Upper lobe of right lung (tissue), 1 donor: ENCODE measurements at regions not wholly inside any gene's neighbourhood (a gene's known extent, or its start where the extent isn't known, plus 50 kb on each side); places are given as distances from the start of the nearest gene placed in this dataset.

Experiments used
- ATAC-seq: fragments of 200-7000 bp; cut with Tn5 transposase; one replicate; pipeline ENCODE4 v1.9.1; 2020; ENCODE audit warnings: mild to moderate bottlenecking, moderate library complexity
- DNase-seq: peaks from one replicate; pipeline ENCODE4 v3.0.0-alpha.2; 2020
- H3K27ac ChIP-seq: fragments of 200-600 bp; one replicate; pipeline ENCODE4 v1.8.0; 2022
- H3K27me3 ChIP-seq: fragments of 200-600 bp; one replicate; pipeline ENCODE4 v1.8.0; 2022; ENCODE audit warnings: mild to moderate bottlenecking
- H3K36me3 ChIP-seq: fragments of 200-600 bp; one replicate; pipeline ENCODE4 v1.8.0; 2022
- H3K4me1 ChIP-seq: fragments of 200-600 bp; one replicate; pipeline ENCODE4 v1.8.0; 2022
- H3K4me3 ChIP-seq: fragments of 200-600 bp; one replicate; pipeline ENCODE4 v1.8.0; 2022; ENCODE audit warnings: mild to moderate bottlenecking
- H3K9me3 ChIP-seq: fragments of 200-600 bp; one replicate; pipeline ENCODE4 v1.8.0; 2022
- intact Hi-C: fragments of 100-400 bp; cut with DNase I; formaldehyde crosslinking; loops from one replicate; pipeline ENCODE4 v1.11.0; 2022
- TF ChIP-seq, protein P1 (sequence below): fragments of 200-600 bp; IDR thresholded peaks from one replicate; pipeline ENCODE4 v1.8.0; 2022; ENCODE audit warnings: antibody characterized with exemption
- donor health status: DM: no; HTN: yes; CAD: no; lungs with severe emphysema.

DNA sequence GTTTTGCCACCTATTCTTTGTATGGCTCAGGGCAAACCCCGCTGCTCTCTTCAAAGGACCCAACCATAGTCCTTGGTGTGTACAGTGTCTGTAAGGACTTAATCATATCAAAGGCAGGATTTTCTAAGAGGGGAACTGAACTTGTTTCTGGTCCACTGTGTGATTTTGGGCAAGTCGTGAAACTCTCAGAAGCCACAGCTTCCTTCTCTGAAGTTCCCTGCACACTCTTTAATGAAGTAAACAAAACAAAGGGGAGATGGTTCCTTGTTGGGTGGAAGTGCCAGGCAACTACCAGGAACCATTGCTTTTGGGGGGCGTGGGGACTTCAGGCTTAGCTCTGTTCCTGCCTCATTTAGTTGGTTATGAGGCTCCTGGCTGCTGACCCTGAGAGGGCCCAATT, 152.4 kb downstream of the VRK1 start:
- no peak overlapping the region for H3K27ac ChIP-seq
- H3K27me3 ChIP-seq = no peaks in the 10 kb centered on the region
- H3K4me3 ChIP-seq = no peak overlapping the region
- H3K36me3 ChIP-seq = no peaks in the 10 kb centered on the region
- H3K9me3 ChIP-seq = no peaks in the 10 kb centered on the region
- ATAC-seq (peak; percentile 52), DNase-seq (no peak)
- TF ChIP-seq, protein P1, sequence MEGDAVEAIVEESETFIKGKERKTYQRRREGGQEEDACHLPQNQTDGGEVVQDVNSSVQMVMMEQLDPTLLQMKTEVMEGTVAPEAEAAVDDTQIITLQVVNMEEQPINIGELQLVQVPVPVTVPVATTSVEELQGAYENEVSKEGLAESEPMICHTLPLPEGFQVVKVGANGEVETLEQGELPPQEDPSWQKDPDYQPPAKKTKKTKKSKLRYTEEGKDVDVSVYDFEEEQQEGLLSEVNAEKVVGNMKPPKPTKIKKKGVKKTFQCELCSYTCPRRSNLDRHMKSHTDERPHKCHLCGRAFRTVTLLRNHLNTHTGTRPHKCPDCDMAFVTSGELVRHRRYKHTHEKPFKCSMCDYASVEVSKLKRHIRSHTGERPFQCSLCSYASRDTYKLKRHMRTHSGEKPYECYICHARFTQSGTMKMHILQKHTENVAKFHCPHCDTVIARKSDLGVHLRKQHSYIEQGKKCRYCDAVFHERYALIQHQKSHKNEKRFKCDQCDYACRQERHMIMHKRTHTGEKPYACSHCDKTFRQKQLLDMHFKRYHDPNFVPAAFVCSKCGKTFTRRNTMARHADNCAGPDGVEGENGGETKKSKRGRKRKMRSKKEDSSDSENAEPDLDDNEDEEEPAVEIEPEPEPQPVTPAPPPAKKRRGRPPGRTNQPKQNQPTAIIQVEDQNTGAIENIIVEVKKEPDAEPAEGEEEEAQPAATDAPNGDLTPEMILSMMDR = no peak
- no peaks in the 10 kb centered on the region for H3K4me1 ChIP-seq
- intact Hi-C loops = no loop called here

DNA sequence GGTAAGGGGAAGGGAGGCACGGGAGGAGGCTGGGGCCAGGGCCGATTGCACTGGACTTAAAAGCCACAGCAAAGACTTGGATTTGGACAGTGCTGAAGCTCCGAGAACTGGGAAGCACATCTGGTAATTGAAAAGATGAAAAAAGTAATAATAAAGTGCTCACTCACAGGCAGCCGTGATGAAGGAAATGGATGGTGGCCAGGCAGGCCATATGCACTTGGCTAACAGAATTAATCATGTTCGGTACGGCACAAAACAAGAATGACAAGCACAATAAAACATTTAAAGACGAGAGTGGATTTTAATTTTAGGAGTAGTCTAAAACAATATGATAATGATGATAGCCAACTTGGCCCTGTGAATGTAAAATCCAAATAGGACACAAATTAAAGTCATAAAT, 154.3 kb downstream of the VRK1 start:
- ATAC-seq = no peak
- no peaks in the 10 kb centered on the region for H3K9me3 ChIP-seq
- TF ChIP-seq, protein P1 = no peak
- DNase-seq = no peak
- intact Hi-C loops = no loop called here
- H3K4me3 ChIP-seq = no peak overlapping the region
- H3K27ac ChIP-seq = no peak overlapping the region
- no peaks in the 10 kb centered on the region for H3K36me3 ChIP-seq
- no peaks in the 10 kb centered on the region for H3K27me3 ChIP-seq
- H3K4me1 ChIP-seq = no peaks in the 10 kb centered on the region

DNA sequence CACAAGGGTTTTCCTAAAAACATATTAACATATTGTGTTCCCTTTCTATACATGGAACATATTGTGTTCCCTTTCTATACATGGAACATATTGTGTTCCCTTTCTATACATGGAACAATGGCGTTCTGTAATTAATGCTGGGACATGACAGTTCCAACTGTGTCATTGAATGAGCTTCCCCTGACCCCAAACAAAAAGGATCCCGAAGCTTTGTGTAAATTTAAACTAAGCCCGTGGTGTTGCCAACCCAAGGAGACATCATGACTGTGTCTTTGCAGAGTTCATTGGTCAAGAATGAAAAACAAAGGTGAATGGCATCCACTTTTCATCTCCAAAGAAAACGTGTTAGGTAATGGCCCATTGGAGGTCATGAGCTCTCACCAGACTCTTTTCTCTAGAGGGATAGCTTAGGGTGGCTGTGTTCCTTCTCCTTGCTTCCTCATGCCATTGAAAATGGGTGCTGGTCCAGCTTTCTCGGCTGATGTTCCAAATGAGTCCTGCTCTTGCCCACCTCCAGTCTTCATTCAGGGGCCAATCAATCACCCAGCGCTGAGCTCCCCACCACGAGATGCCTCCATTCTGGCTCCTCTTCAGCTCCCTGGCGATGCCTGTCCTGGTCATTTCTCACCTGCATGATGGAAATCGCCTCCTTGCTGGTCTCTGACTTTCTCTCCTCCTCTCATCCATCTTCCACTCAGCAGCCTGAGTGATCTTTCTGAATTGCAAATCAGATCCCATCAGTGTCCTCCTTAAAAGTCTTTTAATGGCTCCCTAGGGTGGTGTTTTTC, 156.1 kb downstream of the VRK1 start:
- Histone ChIP-seq H3K4me1 (no peaks in the 10 kb centered on the region), H3K27ac (no peak overlapping the region), H3K36me3 (no peaks in the 10 kb centered on the region), H3K27me3 (no peaks in the 10 kb centered on the region), H3K9me3 (no peaks in the 10 kb centered on the region), H3K4me3 (no peak overlapping the region)
- intact Hi-C loops = no loop called here
- ATAC-seq (no peak), DNase-seq (no peak)
- TF ChIP-seq, protein P1 = no peak

DNA sequence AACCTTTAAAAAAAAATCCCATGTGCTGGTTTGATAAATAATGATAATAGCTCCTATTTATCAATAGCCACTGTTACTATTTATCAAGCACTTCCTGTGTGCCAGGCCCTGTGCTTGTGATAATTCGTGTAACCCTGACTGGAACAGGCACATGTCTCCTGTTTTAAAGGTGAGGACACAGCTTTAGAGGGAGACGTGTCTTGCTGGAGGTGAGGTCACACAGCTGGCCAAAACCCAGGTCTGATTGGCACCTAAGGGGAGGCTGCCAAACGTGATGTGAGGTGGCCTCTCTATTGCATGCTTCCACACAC, 156.6 kb downstream of the VRK1 start:
- TF ChIP-seq, protein P1 = no peak
- Histone ChIP-seq H3K36me3 (no peaks in the 10 kb centered on the region), H3K4me1 (no peaks in the 10 kb centered on the region), H3K27me3 (no peaks in the 10 kb centered on the region), H3K27ac (no peak overlapping the region), H3K9me3 (no peaks in the 10 kb centered on the region), H3K4me3 (no peak overlapping the region)
- ATAC-seq (no peak), DNase-seq (no peak)
- intact Hi-C loops = no loop called here

DNA sequence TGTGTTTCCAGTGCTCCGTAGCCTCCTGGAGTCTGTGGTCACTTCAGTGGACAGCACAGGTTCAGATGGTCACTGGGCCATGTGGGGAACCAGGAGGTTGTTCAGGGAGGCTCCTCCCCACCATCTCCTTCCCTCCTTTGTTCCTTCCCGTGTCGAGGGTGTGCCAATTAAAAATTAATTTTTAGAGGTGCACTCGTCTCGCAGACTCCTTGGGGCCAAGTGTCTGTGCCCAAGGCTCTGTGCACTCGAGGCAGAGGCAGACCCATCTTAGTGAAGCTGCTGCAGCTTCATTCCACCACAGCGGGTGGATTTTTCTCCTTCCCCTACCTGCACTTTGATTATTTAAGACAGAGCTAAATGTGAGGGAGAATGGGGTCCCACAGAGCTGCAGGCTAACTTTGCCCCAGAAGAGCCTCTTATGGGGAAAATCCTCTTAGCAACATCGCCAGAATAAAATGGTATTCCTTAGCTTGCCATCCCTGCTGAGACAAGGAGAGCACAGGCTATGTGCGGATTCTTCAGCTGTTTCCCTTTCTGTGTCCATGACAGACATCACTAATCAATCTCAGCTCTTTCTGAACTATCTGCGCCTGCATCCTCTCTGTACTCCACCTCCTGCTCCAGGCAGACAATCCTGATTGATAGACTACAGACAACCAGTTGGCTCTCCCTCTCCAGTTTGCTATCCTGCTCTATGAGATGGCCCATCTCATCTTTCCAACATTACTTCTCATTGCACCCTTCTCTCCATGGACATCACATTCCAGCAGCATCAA, 159.5 kb downstream of the VRK1 start:
- no peak for ATAC-seq
- intact Hi-C loops = no loop called here
- DNase-seq = no peak

More for the DNA sequence above, 159.5 kb downstream of the VRK1 start:
- Histone ChIP-seq H3K4me3 (no peak overlapping the region), H3K27me3 (no peaks in the 10 kb centered on the region), H3K36me3 (no peaks in the 10 kb centered on the region), H3K27ac (no peak overlapping the region), H3K9me3 (no peaks in the 10 kb centered on the region), H3K4me1 (no peaks in the 10 kb centered on the region)
- TF ChIP-seq, protein P1 = no peak
